H1 (cell line): ENCODE measurements at regions not wholly inside any gene's neighbourhood (a gene's known extent, or its start where the extent isn't known, plus 50 kb on each side); places are given as distances from the start of the nearest gene placed in this dataset.

Source experiments
- CEBPB ChIP-seq: IDR thresholded peaks from 2 replicates; pipeline ENCODE4 v1.6.1; 2012; ENCODE audit warnings: low read depth, low read length
- FOSL1 ChIP-seq: IDR thresholded peaks from 2 replicates; pipeline ENCODE4 v1.6.1; 2011; ENCODE audit warnings: mild to moderate bottlenecking, low read depth, low read length, moderate library complexity; ENCODE audit not compliant: insufficient read depth
- NANOG ChIP-seq: IDR thresholded peaks from 2 replicates; pipeline ENCODE4 v1.6.1; 2011; ENCODE audit warnings: low read length, low read depth, mild to moderate bottlenecking, inconsistent platforms; ENCODE audit not compliant: insufficient read depth, poor library complexity, severe bottlenecking
- SIX5 ChIP-seq: IDR thresholded peaks from 2 replicates; pipeline ENCODE4 v1.6.1; 2011; ENCODE audit warnings: mild to moderate bottlenecking, low read depth, low read length
- YY1 ChIP-seq: IDR thresholded peaks from 2 replicates; pipeline ENCODE4 v1.6.1; 2011; ENCODE audit warnings: low read depth, mild to moderate bottlenecking, low read length

- no peak for TF ChIP-seq CEBPB
- TF ChIP-seq SIX5: no peak
- no peak for TF ChIP-seq NANOG
- TF ChIP-seq FOSL1: no peak
- TF ChIP-seq YY1: no peak
Measured at GRCh38 chr3:153275514-153275913, 113.5 kb downstream of the RAP2B start (continued).
